SK-N-MC (cell line): ENCODE measurements at regions not wholly inside any gene's neighbourhood (a gene's known extent, or its start where the extent isn't known, plus 50 kb on each side); places are given as distances from the start of the nearest gene placed in this dataset.

ENCODE experiments used
- DNase-seq: peaks from one replicate; pipeline ENCODE4 v3.0.0-alpha.2; 2011; ENCODE audit warnings: low read depth, low spot score
- H3K27ac ChIP-seq: fragments of 200-600 bp; sonication (generic); 2 replicates; pipeline ENCODE4 v1.5.1; 2016; ENCODE audit warnings: mixed run types
- H3K36me3 ChIP-seq: fragments of 200-600 bp; sonication (generic); 2 replicates; pipeline ENCODE4 v1.6.1; 2017; ENCODE audit warnings: antibody characterized with exemption, low read length, mixed read lengths; ENCODE audit not compliant: insufficient read depth
- H3K4me3 ChIP-seq: fragments of 200-600 bp; sonication (generic); 2 replicates; pipeline ENCODE4 v1.5.1; 2016
- H3K9ac ChIP-seq: fragments of 200-600 bp; sonication (generic); 2 replicates; pipeline ENCODE4 v1.8.0; 2017; ENCODE audit warnings: mixed run types, mixed read lengths; ENCODE audit not compliant: insufficient read length
- H3K9me3 ChIP-seq: fragments of 200-600 bp; sonication (generic); 2 replicates; pipeline ENCODE4 v1.6.1; 2017; ENCODE audit warnings: low read depth, mild to moderate bottlenecking, antibody characterized with exemption, low read length, moderate library complexity, mixed read lengths
- EZH2 ChIP-seq: fragments of 200-600 bp; sonication (generic); IDR thresholded peaks from one replicate; pipeline ENCODE4 v1.6.1; 2017; ENCODE audit warnings: antibody characterized with exemption
- FOXP2 ChIP-seq: optimal IDR thresholded peaks from 2 replicates; pipeline ENCODE3; 2011; ENCODE audit warnings: mild to moderate bottlenecking, moderate library complexity; ENCODE audit not compliant: insufficient read depth; ENCODE audit errors: extremely low read length, control extremely low read depth
- POLR2AphosphoS5 ChIP-seq: IDR thresholded peaks from 2 replicates; pipeline ENCODE4 v1.6.1; 2012; ENCODE audit warnings: mild to moderate bottlenecking, low read depth, low read length, borderline replicate concordance

GRCh38 chr6:148222376-148222775, 120.3 kb upstream of the SASH1 start:
- no peaks in the 10 kb centered on the region for H3K9me3 ChIP-seq
- no peak overlapping the region for H3K9ac ChIP-seq
- DNase-seq, result no peak
- no peaks in the 10 kb centered on the region for H3K36me3 ChIP-seq
- no peak overlapping the region for H3K27ac ChIP-seq
- H3K4me3 ChIP-seq, result no peak overlapping the region
- TF ChIP-seq EZH2 (no peak), FOXP2 (no peak), POLR2AphosphoS5 (no peak)

- Histone ChIP-seq H3K9ac (no peak overlapping the region), H3K4me3 (no peak overlapping the region), H3K36me3 (no peaks in the 10 kb centered on the region), H3K9me3 (no peaks in the 10 kb centered on the region), H3K27ac (no peak overlapping the region)
- no peak for DNase-seq
- no peak for TF ChIP-seq FOXP2
- TF ChIP-seq POLR2AphosphoS5, result no peak
- no peak for TF ChIP-seq EZH2
Measured at GRCh38 chr6:148222846-148223245, 119.8 kb upstream of the SASH1 start.

- Histone ChIP-seq H3K9ac (no peak overlapping the region), H3K9me3 (no peaks in the 10 kb centered on the region), H3K36me3 (no peaks in the 10 kb centered on the region), H3K4me3 (no peak overlapping the region), H3K27ac (no peak overlapping the region)
- no peak for DNase-seq
- no peak for TF ChIP-seq FOXP2
- TF ChIP-seq POLR2AphosphoS5, result no peak
- no peak for TF ChIP-seq EZH2
Measured at GRCh38 chr6:148223424-148223842, 119.2 kb upstream of the SASH1 start.

- Histone ChIP-seq H3K9ac (no peak overlapping the region), H3K36me3 (no peaks in the 10 kb centered on the region), H3K4me3 (no peak overlapping the region), H3K27ac (no peak overlapping the region), H3K9me3 (no peaks in the 10 kb centered on the region)
- TF ChIP-seq EZH2 (no peak), POLR2AphosphoS5 (no peak), FOXP2 (no peak)
- DNase-seq, result no peak
Measured at GRCh38 chr6:148225871-148226270, 116.8 kb upstream of the SASH1 start.

GRCh38 chr6:148226284-148226683, 116.4 kb upstream of the SASH1 start:
- no peaks in the 10 kb centered on the region for H3K9me3 ChIP-seq
- no peak for TF ChIP-seq POLR2AphosphoS5
- TF ChIP-seq EZH2, result no peak
- no peak for TF ChIP-seq FOXP2
- no peak overlapping the region for H3K9ac ChIP-seq
- no peaks in the 10 kb centered on the region for H3K36me3 ChIP-seq
- no peak overlapping the region for H3K27ac ChIP-seq
- no peak for DNase-seq
- no peak overlapping the region for H3K4me3 ChIP-seq

GRCh38 chr6:148231572-148231971, 111.1 kb upstream of the SASH1 start:
- TF ChIP-seq FOXP2 (no peak), EZH2 (no peak), POLR2AphosphoS5 (no peak)
- Histone ChIP-seq H3K9ac (no peak overlapping the region), H3K9me3 (no peaks in the 10 kb centered on the region), H3K36me3 (no peaks in the 10 kb centered on the region), H3K27ac (no peak overlapping the region), H3K4me3 (no peak overlapping the region)
- no peak for DNase-seq

GRCh38 chr6:148235446-148235845, 107.2 kb upstream of the SASH1 start:
- H3K9ac ChIP-seq, result no peak overlapping the region
- no peaks in the 10 kb centered on the region for H3K36me3 ChIP-seq
- TF ChIP-seq EZH2 (no peak), POLR2AphosphoS5 (no peak), FOXP2 (no peak)
- no peak overlapping the region for H3K27ac ChIP-seq
- no peak for DNase-seq
- no peaks in the 10 kb centered on the region for H3K9me3 ChIP-seq
- H3K4me3 ChIP-seq, result no peak overlapping the region

GRCh38 chr6:148238713-148239112, 103.9 kb upstream of the SASH1 start:
- H3K4me3 ChIP-seq, result no peak overlapping the region

GRCh38 chr6:148239215-148239614, 103.4 kb upstream of the SASH1 start:
- no peaks in the 10 kb centered on the region for H3K9me3 ChIP-seq
- no peak overlapping the region for H3K4me3 ChIP-seq
- DNase-seq, result no peak
- TF ChIP-seq POLR2AphosphoS5 (no peak), EZH2 (no peak), FOXP2 (no peak)
- H3K27ac ChIP-seq, result no peak overlapping the region
- no peak overlapping the region for H3K9ac ChIP-seq
- no peaks in the 10 kb centered on the region for H3K36me3 ChIP-seq

More at GRCh38 chr6:148238713-148239112, 103.9 kb upstream of the SASH1 start:
- Histone ChIP-seq H3K9ac (no peak overlapping the region), H3K36me3 (no peaks in the 10 kb centered on the region), H3K27ac (no peak overlapping the region), H3K9me3 (no peaks in the 10 kb centered on the region)
- DNase-seq, result no peak
- TF ChIP-seq POLR2AphosphoS5, result no peak
- TF ChIP-seq EZH2, result no peak
- TF ChIP-seq FOXP2, result no peak
